ENCODE measurements at regions not wholly inside any gene's neighbourhood (a gene's known extent, or its start where the extent isn't known, plus 50 kb on each side); places are given as distances from the start of the nearest gene placed in this dataset.

GRCh38 chr7:15011289-15011688 lies 108.7 kb upstream of the DGKB start:
- Mint-ChIP-seq H3K4me1 (no peaks in the 10 kb centered on the region), H3K9me3 (peaks cover 0 to 4% (median 0%) of the 10 kb centered on the region in 7 donors), H3K27ac (no peak overlapping the region), H3K4me3 (no peak overlapping the region), H3K27me3 (ENCODE audit: low read depth in 3 of 3) (peaks cover 1 to 3% (median 2%) of the 10 kb centered on the region in 3 donors), H3K36me3 (no peaks in the 10 kb centered on the region)
- Histone ChIP-seq H3K27me3 (ENCODE audit: control insufficient read depth in 2 of 2, insufficient read depth in 2 of 2, low read length in 2 of 2) (no peaks in the 10 kb centered on the region), H3K4me2 (replicated peaks; ENCODE audit: extremely low read depth, low read length, poor library complexity, severe bottlenecking) (no peak overlapping the region), H3K79me2 (ENCODE audit: insufficient read depth, low read length) (no peaks in the 10 kb centered on the region), H4K20me1 (ENCODE audit: insufficient read depth, low read length) (no peaks in the 10 kb centered on the region), H3K4me3 (replicated peaks in 1 of 3; ENCODE audit: low read depth in 2 of 3, low read length in 3 of 3) (no peak overlapping the region), H3K4me1 (ENCODE audit: control insufficient read depth in 1 of 2, insufficient read depth in 2 of 2, low read length in 2 of 2) (no peaks in the 10 kb centered on the region), H3K36me3 (replicated peaks in 1 of 2; ENCODE audit: control insufficient read depth in 1 of 2, insufficient read depth in 2 of 2, low read length in 2 of 2) (no peaks in the 10 kb centered on the region), H2AFZ (ENCODE audit: insufficient read depth, low read depth, low read length, poor library complexity, severe bottlenecking) (no peak overlapping the region), H3K9me3 (replicated peaks in 1 of 2; ENCODE audit: control insufficient read depth in 1 of 2, insufficient read depth in 1 of 2, low read length in 2 of 2) (no peaks in the 10 kb centered on the region), H3K9ac (ENCODE audit: insufficient read depth, low read length, poor library complexity, severe bottlenecking) (no peak overlapping the region), H3K27ac (ENCODE audit: low read depth in 1 of 2, low read length in 2 of 2) (no peak overlapping the region)
- DNase-seq = no peak
- WGBS (ENCODE audit: insufficient coverage) = 42% methylated on average over 3 of the region's 3 CpGs
- no peak for TF ChIP-seq CTCF (IDR thresholded peaks at IDR 0.05)
- intact Hi-C loops (cut with micrococcal nuclease) = no loop called here

- H3K4me1 Mint-ChIP-seq = no peaks in the 10 kb centered on the region
- Histone ChIP-seq H3K27ac (ENCODE audit: low read depth in 1 of 2, low read length in 2 of 2) (no peak overlapping the region), H3K79me2 (ENCODE audit: insufficient read depth, low read length) (no peaks in the 10 kb centered on the region), H2AFZ (ENCODE audit: insufficient read depth, low read depth, low read length, poor library complexity, severe bottlenecking) (no peak overlapping the region), H3K36me3 (replicated peaks in 1 of 2; ENCODE audit: control insufficient read depth in 1 of 2, insufficient read depth in 2 of 2, low read length in 2 of 2) (no peaks in the 10 kb centered on the region), H3K9ac (ENCODE audit: insufficient read depth, low read length, poor library complexity, severe bottlenecking) (no peak overlapping the region), H3K4me3 (replicated peaks in 1 of 3; ENCODE audit: low read depth in 2 of 3, low read length in 3 of 3) (no peak overlapping the region), H4K20me1 (ENCODE audit: insufficient read depth, low read length) (no peaks in the 10 kb centered on the region), H3K4me2 (replicated peaks; ENCODE audit: extremely low read depth, low read length, poor library complexity, severe bottlenecking) (no peak overlapping the region), H3K4me1 (ENCODE audit: control insufficient read depth in 1 of 2, insufficient read depth in 2 of 2, low read length in 2 of 2) (no peaks in the 10 kb centered on the region), H3K9me3 (replicated peaks in 1 of 2; ENCODE audit: control insufficient read depth in 1 of 2, insufficient read depth in 1 of 2, low read length in 2 of 2) (no peaks in the 10 kb centered on the region), H3K27me3 (ENCODE audit: control insufficient read depth in 2 of 2, insufficient read depth in 2 of 2, low read length in 2 of 2) (no peaks in the 10 kb centered on the region)
- H3K27me3 Mint-ChIP-seq (ENCODE audit: low read depth in 3 of 3) = peaks cover 0 to 3% (median 0%) of the 10 kb centered on the region in 3 donors
- no peak overlapping the region for H3K4me3 Mint-ChIP-seq
- H3K27ac Mint-ChIP-seq = no peak overlapping the region
- TF ChIP-seq CTCF (IDR thresholded peaks at IDR 0.05) = no peak
- peaks cover 0 to 4% (median 0%) of the 10 kb centered on the region in 7 donors for H3K9me3 Mint-ChIP-seq
- H3K36me3 Mint-ChIP-seq = no peaks in the 10 kb centered on the region
- intact Hi-C loops (cut with micrococcal nuclease) = no loop called here
- 81% methylated on average over 2 of the region's 5 CpGs for WGBS (ENCODE audit: insufficient coverage)
- DNase-seq = no peak
Measured at GRCh38 chr7:15007507-15007906, 105.0 kb upstream of the DGKB start.

Data from CD14-positive monocyte (primary cell).